GM18507 (cell line): ENCODE measurements at regions not wholly inside any gene's neighbourhood (a gene's known extent, or its start where the extent isn't known, plus 50 kb on each side); places are given as distances from the start of the nearest gene placed in this dataset.

Experiments
- DNase-seq: peaks from one replicate; pipeline ENCODE4 v3.0.0; 2011; ENCODE audit warnings: low read depth; ENCODE audit not compliant: insufficient read length; ENCODE audit errors: extremely low spot score
- FAIRE-seq: peaks from 2 replicates; lab custom pipeline; 2011; peaks lifted over from hg19 to GRCh38; lab: Jason Lieb, UNC

DNA sequence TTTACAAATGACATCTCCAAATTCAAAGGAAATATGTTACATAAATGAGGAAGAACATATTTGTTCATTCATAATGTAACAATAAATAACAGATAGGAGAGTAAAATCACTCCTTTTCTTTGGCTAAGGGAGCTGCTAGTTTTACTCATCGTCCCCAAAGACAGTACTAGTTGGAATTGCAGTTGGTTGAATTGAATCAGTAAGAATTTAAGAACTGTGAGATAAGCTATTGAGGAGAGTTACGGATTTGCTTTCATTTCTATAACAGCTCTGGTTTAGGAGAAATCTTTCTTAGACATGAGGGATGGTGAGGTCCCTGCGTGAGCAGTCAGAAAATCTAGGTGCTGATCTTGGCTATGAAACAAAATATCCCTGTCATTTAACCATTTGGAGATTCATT lies 402.8 kb downstream of the AEBP2 start:
- FAIRE-seq: no peak
- no peak for DNase-seq

GRCh38 chr12:19844224-19844623 lies 404.9 kb downstream of the AEBP2 start:
- DNase-seq (no peak), FAIRE-seq (no peak)

GRCh38 chr12:19846574-19846973 lies 407.3 kb downstream of the AEBP2 start:
- FAIRE-seq (no peak), DNase-seq (no peak)

- DNase-seq (no peak), FAIRE-seq (no peak)
Observed at GRCh38 chr12:19847294-19848059, 408.2 kb downstream of the AEBP2 start.

GRCh38 chr12:19848421-19848820 lies 409.1 kb downstream of the AEBP2 start:
- no peak for DNase-seq
- FAIRE-seq: no peak

GRCh38 chr12:19849208-19849607 lies 409.9 kb downstream of the AEBP2 start:
- no peak for DNase-seq
- no peak for FAIRE-seq

GRCh38 chr12:19850346-19851065 lies 411.2 kb downstream of the AEBP2 start:
- no peak for FAIRE-seq
- DNase-seq: no peak

DNA sequence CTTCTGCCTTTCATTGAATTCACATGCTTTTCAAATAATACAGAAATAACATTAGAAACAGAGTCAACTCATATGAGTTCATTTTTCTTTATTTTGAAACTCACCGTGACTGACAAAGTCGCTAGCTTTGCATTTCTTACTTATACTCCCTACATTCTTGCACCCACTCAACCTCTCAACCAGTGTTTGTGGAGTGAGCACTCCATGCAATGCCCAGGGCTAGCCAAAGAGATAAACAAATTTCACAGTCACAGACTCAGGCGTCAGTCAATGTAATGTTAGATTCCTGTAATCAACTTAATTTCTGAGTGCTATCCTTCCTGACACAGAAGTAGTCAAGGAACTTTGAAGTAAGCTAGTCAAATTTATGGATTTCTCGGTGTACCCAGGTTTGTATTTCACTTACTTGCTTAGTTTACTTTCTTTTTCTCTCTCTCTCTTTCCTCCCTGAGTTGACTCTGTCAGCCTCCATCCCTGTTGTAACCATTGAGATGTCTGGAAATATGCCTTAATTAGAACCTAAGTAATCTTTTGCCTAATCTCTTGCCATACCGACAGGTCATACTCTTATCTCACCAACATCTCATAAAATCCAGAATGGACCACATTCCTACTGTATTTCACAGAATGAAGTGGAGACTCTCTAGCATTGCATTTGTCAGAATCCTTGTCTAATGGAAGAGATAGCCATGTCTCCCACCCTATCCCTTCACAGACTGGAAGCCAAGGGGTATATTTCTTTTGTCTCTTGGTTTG lies 413.0 kb downstream of the AEBP2 start:
- FAIRE-seq (no peak), DNase-seq (no peak)

- no peak for DNase-seq
- FAIRE-seq: no peak
Observed at GRCh38 chr12:19855851-19856250, 416.6 kb downstream of the AEBP2 start.

- FAIRE-seq (no peak), DNase-seq (no peak)
Observed at GRCh38 chr12:19856389-19856788, 417.1 kb downstream of the AEBP2 start.

- no peak for DNase-seq
- FAIRE-seq: no peak
Observed at GRCh38 chr12:19857204-19857603, 417.9 kb downstream of the AEBP2 start.

GRCh38 chr12:19867151-19867550 lies 427.9 kb downstream of the AEBP2 start:
- no peak for FAIRE-seq
- no peak for DNase-seq

DNA sequence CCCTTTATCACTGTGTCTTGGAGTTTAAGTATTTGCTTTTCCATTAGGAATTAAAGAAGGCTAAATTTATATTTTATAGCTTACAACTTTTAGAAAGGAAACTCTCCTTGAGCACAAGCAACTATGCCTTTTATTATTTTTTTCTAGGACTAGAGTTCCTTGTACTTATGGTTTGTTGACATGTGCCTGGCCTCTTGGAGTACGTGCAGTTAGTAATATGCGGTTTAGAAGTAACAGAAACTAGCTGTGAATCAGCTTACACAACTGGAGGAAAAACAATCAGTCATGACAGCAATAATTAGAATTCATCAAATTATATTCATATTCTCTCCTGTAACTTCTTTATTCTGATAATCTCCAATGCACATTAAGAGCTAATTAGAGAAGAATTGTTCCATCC lies 428.7 kb downstream of the AEBP2 start:
- no peak for DNase-seq
- no peak for FAIRE-seq

DNA sequence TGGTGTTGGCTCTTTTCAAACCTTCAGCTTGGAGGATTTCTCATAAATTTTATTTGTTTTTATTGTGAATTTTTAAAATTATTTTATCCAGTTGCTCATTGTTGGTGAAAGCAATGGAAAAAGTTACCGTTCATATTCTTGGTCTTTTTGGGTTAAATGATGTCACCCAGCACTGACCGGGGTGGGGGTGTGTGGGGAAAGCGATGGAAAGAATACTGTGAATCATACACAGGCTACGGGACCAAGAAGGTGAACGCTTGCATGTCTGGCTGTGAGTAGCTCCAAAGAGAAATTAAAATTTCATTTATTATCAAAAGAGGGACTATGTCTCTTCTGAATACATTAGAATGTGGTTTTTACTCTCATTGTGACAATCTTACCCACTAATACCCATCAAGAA lies 430.1 kb downstream of the AEBP2 start:
- FAIRE-seq: no peak
- no peak for DNase-seq

GRCh38 chr12:19872621-19873540 lies 433.6 kb downstream of the AEBP2 start:
- FAIRE-seq (no peak), DNase-seq (no peak)

DNA sequence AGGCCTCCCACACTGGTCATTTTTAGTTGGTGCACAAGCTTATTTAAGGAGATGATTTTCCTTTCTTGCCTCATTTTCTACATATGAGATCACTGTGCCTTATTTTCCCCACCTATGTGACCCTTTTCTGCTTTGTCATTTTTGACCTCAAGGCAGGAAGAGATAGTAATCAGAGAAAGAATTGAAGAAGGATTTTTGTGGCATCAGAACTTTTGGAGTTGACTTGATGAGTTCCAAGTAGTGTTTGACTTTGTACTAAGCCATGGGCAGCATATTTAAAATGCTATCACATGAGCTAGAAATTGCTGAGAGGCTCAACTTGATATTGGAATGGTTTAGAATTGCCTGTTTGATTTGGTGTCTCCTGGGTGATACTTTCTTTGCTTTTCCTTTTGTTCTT lies 440.8 kb downstream of the AEBP2 start:
- no peak for FAIRE-seq

DNA sequence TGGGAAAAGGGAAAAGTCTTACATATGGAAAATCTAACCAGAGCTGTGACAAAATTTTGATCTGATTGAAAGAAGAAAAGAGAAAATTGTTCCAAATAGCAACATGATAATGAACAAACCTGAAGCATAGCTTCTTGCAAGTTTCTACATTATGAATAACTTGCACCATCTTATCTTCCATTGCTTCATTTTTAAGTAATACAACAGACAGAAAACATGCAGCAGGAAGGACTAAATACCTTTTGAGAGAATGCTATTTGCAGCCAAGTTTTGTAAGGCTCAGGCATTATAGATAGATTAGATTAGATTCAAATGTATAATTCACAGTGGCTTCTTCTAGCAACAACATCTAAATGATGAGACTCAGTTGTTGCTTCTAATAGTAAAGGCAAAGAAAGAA lies 441.4 kb downstream of the AEBP2 start:
- no peak for FAIRE-seq
- no peak for DNase-seq

More for the DNA sequence above, 440.8 kb downstream of the AEBP2 start:
- no peak for DNase-seq

GRCh38 chr12:19882346-19882745 lies 443.1 kb downstream of the AEBP2 start:
- FAIRE-seq: no peak
- DNase-seq: no peak

- FAIRE-seq (no peak), DNase-seq (no peak)
Observed at GRCh38 chr12:19884021-19884492, 444.8 kb downstream of the AEBP2 start.
